ENCODE measurements at regions not wholly inside any gene's neighbourhood (a gene's known extent, or its start where the extent isn't known, plus 50 kb on each side); places are given as distances from the start of the nearest gene placed in this dataset.

DNA sequence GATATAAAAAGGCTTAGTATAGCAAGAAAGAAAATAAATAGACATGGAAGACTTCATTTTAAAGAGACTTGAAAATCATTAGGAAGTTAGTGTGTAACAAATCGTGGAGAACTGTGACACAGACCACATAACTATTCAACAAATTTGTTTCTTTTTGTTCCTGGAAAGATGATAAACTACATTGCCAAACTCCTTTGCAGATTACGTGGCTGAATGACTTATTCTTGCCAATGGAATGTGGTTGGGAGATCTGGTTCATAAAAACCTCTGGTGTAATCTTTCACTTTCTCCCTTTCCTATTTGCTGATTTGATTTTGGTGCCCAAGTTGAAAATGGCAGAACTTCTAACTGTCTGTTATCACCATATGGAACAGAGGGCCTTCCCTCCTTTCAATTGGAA is 328.9 kb upstream of the MEF2C start:
- TF ChIP-seq CTCF (IDR thresholded peaks at IDR 0.05) (no peak), SIN3A (IDR thresholded peaks at IDR 0.05; ENCODE audit: borderline replicate concordance, insufficient read depth, low read depth, low read length) (no peak), TCF7L2 (IDR thresholded peaks at IDR 0.05; ENCODE audit: low read depth, low read length) (no peak), POLR2AphosphoS5 (IDR thresholded peaks at IDR 0.05; ENCODE audit: low read depth, low read length) (no peak)
- TF ChIP-seq, protein P1, sequence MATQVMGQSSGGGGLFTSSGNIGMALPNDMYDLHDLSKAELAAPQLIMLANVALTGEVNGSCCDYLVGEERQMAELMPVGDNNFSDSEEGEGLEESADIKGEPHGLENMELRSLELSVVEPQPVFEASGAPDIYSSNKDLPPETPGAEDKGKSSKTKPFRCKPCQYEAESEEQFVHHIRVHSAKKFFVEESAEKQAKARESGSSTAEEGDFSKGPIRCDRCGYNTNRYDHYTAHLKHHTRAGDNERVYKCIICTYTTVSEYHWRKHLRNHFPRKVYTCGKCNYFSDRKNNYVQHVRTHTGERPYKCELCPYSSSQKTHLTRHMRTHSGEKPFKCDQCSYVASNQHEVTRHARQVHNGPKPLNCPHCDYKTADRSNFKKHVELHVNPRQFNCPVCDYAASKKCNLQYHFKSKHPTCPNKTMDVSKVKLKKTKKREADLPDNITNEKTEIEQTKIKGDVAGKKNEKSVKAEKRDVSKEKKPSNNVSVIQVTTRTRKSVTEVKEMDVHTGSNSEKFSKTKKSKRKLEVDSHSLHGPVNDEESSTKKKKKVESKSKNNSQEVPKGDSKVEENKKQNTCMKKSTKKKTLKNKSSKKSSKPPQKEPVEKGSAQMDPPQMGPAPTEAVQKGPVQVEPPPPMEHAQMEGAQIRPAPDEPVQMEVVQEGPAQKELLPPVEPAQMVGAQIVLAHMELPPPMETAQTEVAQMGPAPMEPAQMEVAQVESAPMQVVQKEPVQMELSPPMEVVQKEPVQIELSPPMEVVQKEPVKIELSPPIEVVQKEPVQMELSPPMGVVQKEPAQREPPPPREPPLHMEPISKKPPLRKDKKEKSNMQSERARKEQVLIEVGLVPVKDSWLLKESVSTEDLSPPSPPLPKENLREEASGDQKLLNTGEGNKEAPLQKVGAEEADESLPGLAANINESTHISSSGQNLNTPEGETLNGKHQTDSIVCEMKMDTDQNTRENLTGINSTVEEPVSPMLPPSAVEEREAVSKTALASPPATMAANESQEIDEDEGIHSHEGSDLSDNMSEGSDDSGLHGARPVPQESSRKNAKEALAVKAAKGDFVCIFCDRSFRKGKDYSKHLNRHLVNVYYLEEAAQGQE (IDR thresholded peaks at IDR 0.05; ENCODE audit: insufficient read depth in 1 of 2, low read depth in 2 of 2, low read length in 1 of 2): no peak
